BJ (cell line): ENCODE measurements at regions not wholly inside any gene's neighbourhood (a gene's known extent, or its start where the extent isn't known, plus 50 kb on each side); places are given as distances from the start of the nearest gene placed in this dataset.
A peak's percentile ranks its signal among the peaks of the same experiment; 100 is the strongest.

Experiments used
- CTCF ChIA-PET: fragments of 350-600 bp; formaldehyde crosslinking; extraction: SDS; loops from one replicate; lab custom pipeline; 2021; ENCODE audit warnings: antibody characterized with exemption, inconsistent platforms; lab: Yijun Ruan, JAX
- POLR2A ChIA-PET: fragments of 300-600 bp; sonication (Branson Sonifier 250); formaldehyde crosslinking; extraction: SDS; loops from one replicate; lab custom pipeline; 2021; ENCODE audit warnings: antibody characterized with exemption; lab: Charles Lee
- DNase-seq: peaks from one replicate; pipeline ENCODE4 v3.0.0-alpha.2; 2011; ENCODE audit warnings: low read depth
- H3K27me3 ChIP-seq: 2 replicates; pipeline ENCODE4 v1.6.0; 2011; ENCODE audit warnings: low read length; ENCODE audit not compliant: control insufficient read depth, insufficient read depth
- H3K36me3 ChIP-seq: 2 replicates; pipeline ENCODE4 v1.5.1; 2011; ENCODE audit warnings: low read length; ENCODE audit not compliant: control insufficient read depth, insufficient read depth
- H3K4me3 ChIP-seq: 2 replicates; pipeline ENCODE4 v1.5.1; 2011; ENCODE audit warnings: low read depth, mild to moderate bottlenecking, control low read depth, low read length
- CTCF ChIP-seq: IDR thresholded peaks from 2 replicates; pipeline ENCODE4 v1.5.1; 2011; ENCODE audit warnings: low read depth, mild to moderate bottlenecking, control low read depth, inconsistent platforms, low read length, moderate library complexity; ENCODE audit not compliant: insufficient read depth

GRCh38 chr12:115864396-115864795 lies 413.1 kb downstream of the MED13L start:
- ChIA-PET POLR2A (no interaction called here), CTCF (interaction anchor here (0.5 to 1.0 kb wide), 3 partner anchors 9 to 1068 kb away, joined by 3 read pairs; no protein-coding TSS in a partner anchor)
- Histone ChIP-seq H3K4me3 (no peak overlapping the region), H3K27me3 (peaks cover 19% of the 10 kb centered on the region), H3K36me3 (no peaks in the 10 kb centered on the region)
- DNase-seq: no peak
- no peak for TF ChIP-seq CTCF

DNA sequence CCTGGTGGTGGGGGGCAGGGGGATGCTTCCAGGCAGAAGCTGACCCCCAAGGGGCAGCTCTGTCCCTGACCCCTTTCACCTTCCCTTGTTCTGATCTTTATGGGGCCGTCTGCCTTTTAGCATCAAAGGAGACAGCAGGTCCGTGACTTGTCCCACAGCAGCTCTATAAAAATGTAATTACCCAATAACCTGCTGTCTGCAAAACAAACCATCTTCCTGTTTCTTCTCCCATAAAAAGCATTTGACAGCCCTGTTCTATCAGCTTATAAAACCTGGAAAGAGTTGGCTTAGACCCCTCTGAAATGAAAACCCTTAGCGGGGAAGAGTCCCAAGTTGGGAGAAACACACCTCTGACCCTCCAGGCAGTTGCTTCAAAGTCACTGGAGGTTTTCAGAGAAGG lies 416.9 kb downstream of the MED13L start:
- no peak for DNase-seq
- Histone ChIP-seq H3K4me3 (no peak overlapping the region), H3K27me3 (peaks cover 21% of the 10 kb centered on the region), H3K36me3 (no peaks in the 10 kb centered on the region)
- ChIA-PET CTCF (no interaction called here), POLR2A (no interaction called here)
- TF ChIP-seq CTCF: no peak

GRCh38 chr12:115859231-115859630 lies 418.3 kb downstream of the MED13L start:
- CTCF ChIA-PET: interaction anchor here (0.6 kb wide), 1 partner anchor 857 kb away, joined by 3 read pairs; no protein-coding TSS in a partner anchor
- no peak for TF ChIP-seq CTCF
- Histone ChIP-seq H3K36me3 (no peaks in the 10 kb centered on the region), H3K4me3 (no peak overlapping the region), H3K27me3 (peaks cover 18% of the 10 kb centered on the region)
- POLR2A ChIA-PET: no interaction called here
- no peak for DNase-seq

- no peaks in the 10 kb centered on the region for H3K36me3 ChIP-seq
- CTCF ChIA-PET: interaction anchor here (1.2 to 2.6 kb wide), 2 partner anchors 10 to 12 kb away, joined by 4 to 10 read pairs; no protein-coding TSS in a partner anchor
- DNase-seq: no peak
- peaks cover 13% of the 10 kb centered on the region for H3K27me3 ChIP-seq
- POLR2A ChIA-PET: no interaction called here
- no peak for TF ChIP-seq CTCF
- no peak overlapping the region for H3K4me3 ChIP-seq
Observed at GRCh38 chr12:115857923-115858322, 419.6 kb downstream of the MED13L start.

GRCh38 chr12:115857160-115857920 lies 420.2 kb downstream of the MED13L start:
- Histone ChIP-seq H3K36me3 (no peaks in the 10 kb centered on the region), H3K27me3 (peaks cover 12% of the 10 kb centered on the region), H3K4me3 (no peak overlapping the region)
- POLR2A ChIA-PET: interaction anchor here (0.6 kb wide), 1 partner anchor 96 kb away, joined by 3 read pairs; no protein-coding TSS in a partner anchor
- CTCF ChIA-PET: interaction anchor here (1.2 to 2.6 kb wide), 3 partner anchors 10 to 60 kb away, joined by 4 to 10 read pairs (median 4); no protein-coding TSS in a partner anchor
- peak; percentile 30 for TF ChIP-seq CTCF
- no peak for DNase-seq
